T-cell (primary cell): ENCODE measurements at regions not wholly inside any gene's neighbourhood (a gene's known extent, or its start where the extent isn't known, plus 50 kb on each side); places are given as distances from the start of the nearest gene placed in this dataset.

Experiments
- ATAC-seq, 4 experiments: fragments of 200-7000 bp in 3 of 4; fragments of 150-1000 bp in 1 of 4; cut with Tn5 transposase; replicated peaks in 1 of 4; 1 replicate in 3 of 4; 2 replicates in 1 of 4; pipeline ENCODE4 v1.10.0; 2021; ENCODE audit warnings: moderate library complexity in 3 of 4, mild to moderate bottlenecking in 2 of 4, moderate number of reproducible peaks in 1 of 4
- CTCF ChIA-PET, 2 donors: fragments of 300-600 bp; sonication (Branson Sonifier 250); formaldehyde crosslinking; loops; one replicate each; lab custom pipeline; 2022; ENCODE audit warnings: antibody characterized with exemption in 2 of 2; lab: Charles Lee
- POLR2A ChIA-PET, 2 donors: fragments of 300-600 bp; sonication (Branson Sonifier 250); formaldehyde crosslinking; loops; one replicate each; lab custom pipeline; 2022; ENCODE audit warnings: antibody characterized with exemption in 2 of 2; lab: Charles Lee
- DNase-seq, 35 experiments: peaks; one replicate each; pipeline versions ENCODE4 v3.0.0 to v3.0.0-alpha.2; 2013 to 2023
- H3K27ac ChIP-seq: one replicate; pipeline ENCODE4 v1.5.1; 2013; ENCODE audit warnings: low read length
- H3K27me3 ChIP-seq, 2 experiments: replicated peaks in 1 of 2; 1 replicate in 1 of 2; 2 replicates in 1 of 2; pipeline versions ENCODE4 v1.6.1 to v1.7.0; 2013; ENCODE audit warnings: low read length in 1 of 2, mixed read lengths in 1 of 2; ENCODE audit not compliant: control insufficient read depth in 2 of 2, insufficient read depth in 2 of 2; ENCODE audit errors: extremely low read depth in 1 of 2
- H3K36me3 ChIP-seq, 2 donors: 1 replicate in 1 of 2; 2 replicates in 1 of 2; pipeline versions ENCODE4 v1.6.1 to v1.7.0; 2013; ENCODE audit warnings: low read length in 1 of 2; ENCODE audit not compliant: control insufficient read depth in 2 of 2, insufficient read depth in 1 of 2; ENCODE audit errors: extremely low read depth in 1 of 2
- H3K4me1 ChIP-seq, 2 experiments: 1 replicate in 1 of 2; 2 replicates in 1 of 2; pipeline versions ENCODE4 v1.6.1 to v1.7.0; 2013; ENCODE audit warnings: low read length in 2 of 2, mixed read lengths in 1 of 2; ENCODE audit not compliant: insufficient read depth in 2 of 2, control insufficient read depth in 1 of 2; ENCODE audit errors: extremely low read depth in 1 of 2
- H3K4me3 ChIP-seq, 2 donors: 1 replicate in 1 of 2; 2 replicates in 1 of 2; pipeline versions ENCODE4 v1.5.1 to v1.7.0; 2013; ENCODE audit warnings: mild to moderate bottlenecking in 2 of 2, low read length in 1 of 2, moderate library complexity in 1 of 2; ENCODE audit not compliant: control insufficient read depth in 1 of 2; ENCODE audit errors: extremely low read depth in 1 of 2
- H3K9me3 ChIP-seq: 2 replicates; pipeline ENCODE4 v1.7.0; 2013
- H3K27ac Mint-ChIP-seq, 2 donors: one replicate each; pipeline ENCODE4 v1.8.0; 2020 to 2021; ENCODE audit warnings: mild to moderate bottlenecking in 2 of 2, mixed read lengths in 2 of 2
- H3K27me3 Mint-ChIP-seq, 2 donors: one replicate each; pipeline ENCODE4 v1.8.0; 2021 to 2022; ENCODE audit warnings: mixed read lengths in 2 of 2
- H3K36me3 Mint-ChIP-seq: one replicate; pipeline ENCODE4 v1.8.0; 2021; ENCODE audit warnings: mixed read lengths
- H3K4me1 Mint-ChIP-seq, 3 donors: one replicate each; pipeline ENCODE4 v1.8.0; 2020 to 2022; ENCODE audit warnings: mixed read lengths in 3 of 3, mild to moderate bottlenecking in 1 of 3
- H3K4me3 Mint-ChIP-seq, 3 donors: one replicate each; pipeline ENCODE4 v1.8.0; 2020 to 2022; ENCODE audit warnings: mild to moderate bottlenecking in 3 of 3, mixed read lengths in 3 of 3, moderate library complexity in 3 of 3
- H3K9me3 Mint-ChIP-seq, 3 donors: one replicate each; pipeline ENCODE4 v1.8.0; 2020 to 2022; ENCODE audit warnings: mixed read lengths in 3 of 3
- WGBS: methylation state at CpG from one replicate; pipeline ENCODE4 v1.1.5; 2013; ENCODE audit warnings: missing lambda C conversion rate; ENCODE audit not compliant: insufficient coverage; 5-methylcytosine and 5-hydroxymethylcytosine counted together

GRCh38 chr3:174524203-174524602, 334.9 kb upstream of the NAALADL2 start:
- Histone ChIP-seq H3K27me3 (no peaks in the 10 kb centered on the region), H3K36me3 (no peaks in the 10 kb centered on the region), H3K4me1 (no peaks in the 10 kb centered on the region), H3K4me3 (no peak overlapping the region), H3K9me3 (no peaks in the 10 kb centered on the region), H3K27ac (no peak overlapping the region)
- no peak for DNase-seq
- Mint-ChIP-seq H3K36me3 (no peaks in the 10 kb centered on the region), H3K27me3 (no peaks in the 10 kb centered on the region), H3K4me3 (no peak overlapping the region), H3K9me3 (peaks cover 5 to 16% (median 7%) of the 10 kb centered on the region in 3 donors), H3K27ac (no peak overlapping the region), H3K4me1 (no peaks in the 10 kb centered on the region)
- POLR2A ChIA-PET = no interaction called here
- no CpG with 5 or more reads among the region's 3 CpGs for WGBS
- ATAC-seq = no peak
- CTCF ChIA-PET = no interaction called here

- POLR2A ChIA-PET = no interaction called here
- no peaks in the 10 kb centered on the region for H3K9me3 ChIP-seq
- H3K27ac ChIP-seq = no peak overlapping the region
- Mint-ChIP-seq H3K4me1 (no peaks in the 10 kb centered on the region), H3K27ac (no peak overlapping the region), H3K9me3 (peaks cover 11% of the 10 kb centered on the region in 3 donors), H3K4me3 (no peak overlapping the region), H3K36me3 (no peaks in the 10 kb centered on the region), H3K27me3 (no peaks in the 10 kb centered on the region)
- DNase-seq = no peak
- 79% methylated on average over 3 of the region's 3 CpGs for WGBS
- CTCF ChIA-PET = interaction anchor here in 1 of 2 donors (0.6 kb wide), 1 partner anchor 14 kb away, joined by 3 read pairs; no protein-coding TSS in a partner anchor
- H3K4me3 ChIP-seq = no peak overlapping the region
- no peak for ATAC-seq
- H3K27me3 ChIP-seq = no peaks in the 10 kb centered on the region
- H3K36me3 ChIP-seq = no peaks in the 10 kb centered on the region
- no peaks in the 10 kb centered on the region for H3K4me1 ChIP-seq
Observed at GRCh38 chr3:174529298-174529697, 329.8 kb upstream of the NAALADL2 start.

GRCh38 chr3:174531262-174531982, 327.7 kb upstream of the NAALADL2 start:
- POLR2A ChIA-PET = no interaction called here
- no peak overlapping the region for H3K27ac Mint-ChIP-seq
- no peaks in the 10 kb centered on the region for H3K27me3 Mint-ChIP-seq
- no peaks in the 10 kb centered on the region for H3K4me1 Mint-ChIP-seq
- DNase-seq (no peak), ATAC-seq (no peak)
- no peaks in the 10 kb centered on the region for H3K36me3 Mint-ChIP-seq
- WGBS = no CpG with 5 or more reads among the region's 5 CpGs
- no peaks in the 10 kb centered on the region for H3K36me3 ChIP-seq
- H3K4me1 ChIP-seq = no peaks in the 10 kb centered on the region
- peaks cover 7 to 9% (median 7%) of the 10 kb centered on the region in 3 donors for H3K9me3 Mint-ChIP-seq
- no peaks in the 10 kb centered on the region for H3K27me3 ChIP-seq
- H3K27ac ChIP-seq = no peak overlapping the region
- CTCF ChIA-PET = no interaction called here
- no peaks in the 10 kb centered on the region for H3K9me3 ChIP-seq
- H3K4me3 Mint-ChIP-seq = no peak overlapping the region
- H3K4me3 ChIP-seq = no peak overlapping the region

GRCh38 chr3:174532216-174532615, 326.9 kb upstream of the NAALADL2 start:
- H3K4me1 ChIP-seq = no peaks in the 10 kb centered on the region
- H3K9me3 ChIP-seq = no peaks in the 10 kb centered on the region
- H3K27ac ChIP-seq = no peak overlapping the region
- no peak overlapping the region for H3K27ac Mint-ChIP-seq
- no peaks in the 10 kb centered on the region for H3K27me3 ChIP-seq
- H3K4me3 ChIP-seq = no peak overlapping the region
- DNase-seq (no peak), ATAC-seq (no peak)
- ChIA-PET CTCF (no interaction called here), POLR2A (no interaction called here)
- no peak overlapping the region for H3K4me3 Mint-ChIP-seq
- no peaks in the 10 kb centered on the region for H3K36me3 Mint-ChIP-seq
- H3K9me3 Mint-ChIP-seq = peaks cover 7 to 9% (median 7%) of the 10 kb centered on the region in 3 donors
- no peaks in the 10 kb centered on the region for H3K27me3 Mint-ChIP-seq
- no CpG with 5 or more reads among the region's 1 CpG for WGBS
- H3K36me3 ChIP-seq = no peaks in the 10 kb centered on the region
- no peaks in the 10 kb centered on the region for H3K4me1 Mint-ChIP-seq

- POLR2A ChIA-PET = no interaction called here
- WGBS = no CpG with 5 or more reads among the region's 2 CpGs
Observed at GRCh38 chr3:174532776-174533175, 326.4 kb upstream of the NAALADL2 start.

GRCh38 chr3:174533286-174533685, 325.8 kb upstream of the NAALADL2 start:
- no peak overlapping the region for H3K27ac ChIP-seq
- DNase-seq = no peak
- no peak overlapping the region for H3K4me3 ChIP-seq
- ATAC-seq = no peak
- H3K4me1 ChIP-seq = no peaks in the 10 kb centered on the region
- no peaks in the 10 kb centered on the region for H3K9me3 ChIP-seq
- Mint-ChIP-seq H3K9me3 (peaks cover 7 to 9% (median 7%) of the 10 kb centered on the region in 3 donors), H3K27ac (no peak overlapping the region), H3K36me3 (no peaks in the 10 kb centered on the region), H3K4me3 (no peak overlapping the region), H3K27me3 (no peaks in the 10 kb centered on the region), H3K4me1 (no peaks in the 10 kb centered on the region)
- no peaks in the 10 kb centered on the region for H3K27me3 ChIP-seq
- WGBS = 80% methylated on average over 1 of the region's 2 CpGs
- CTCF ChIA-PET = no interaction called here
- no peaks in the 10 kb centered on the region for H3K36me3 ChIP-seq
- POLR2A ChIA-PET = no interaction called here

More at GRCh38 chr3:174532776-174533175, 326.4 kb upstream of the NAALADL2 start:
- ATAC-seq = no peak
- Mint-ChIP-seq H3K27ac (no peak overlapping the region), H3K4me3 (no peak overlapping the region), H3K27me3 (no peaks in the 10 kb centered on the region), H3K4me1 (no peaks in the 10 kb centered on the region), H3K36me3 (no peaks in the 10 kb centered on the region), H3K9me3 (peaks cover 7 to 9% (median 7%) of the 10 kb centered on the region in 3 donors)
- Histone ChIP-seq H3K4me1 (no peaks in the 10 kb centered on the region), H3K9me3 (no peaks in the 10 kb centered on the region), H3K27me3 (no peaks in the 10 kb centered on the region), H3K27ac (no peak overlapping the region), H3K4me3 (no peak overlapping the region), H3K36me3 (no peaks in the 10 kb centered on the region)
- CTCF ChIA-PET = no interaction called here
- DNase-seq = no peak
